GM19395 (cell line): ENCODE measurements at regions not wholly inside any gene's neighbourhood (a gene's known extent, or its start where the extent isn't known, plus 50 kb on each side); places are given as distances from the start of the nearest gene placed in this dataset.
"Not testable (repeated sequence)": the region's sequence is repeated elsewhere in the genome, so short reads cannot be mapped to it uniquely, and the experiment has no call there.

ENCODE experiments used
- ATAC-seq: cut with Tn5 transposase; IDR thresholded peaks from one replicate; pipeline ENCODE4 v1.9.1; 2021; ENCODE audit warnings: mild to moderate bottlenecking, moderate library complexity; ENCODE audit not compliant: unreplicated experiment

DNA sequence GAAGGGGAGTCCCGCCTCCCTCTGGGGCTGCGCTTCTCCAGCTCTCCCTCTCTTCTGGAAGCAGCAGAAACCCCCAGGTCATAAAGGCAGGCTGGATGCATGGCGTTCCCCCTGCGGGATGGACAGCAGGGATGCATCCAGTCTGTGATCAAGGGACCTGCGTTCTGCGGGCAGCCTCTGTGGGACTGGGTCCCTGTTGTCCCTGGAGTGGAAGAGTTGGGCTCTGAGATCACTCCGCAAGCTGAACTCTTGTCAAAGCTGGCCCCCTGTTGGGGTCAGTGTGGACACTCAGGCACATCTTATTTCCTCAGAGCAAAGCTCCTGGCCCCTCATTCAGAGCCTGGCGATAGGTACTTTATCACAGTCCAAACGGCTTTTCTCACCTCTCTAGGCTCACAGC is 341.2 kb downstream of the PTPRU start:
- ATAC-seq = no peak

DNA sequence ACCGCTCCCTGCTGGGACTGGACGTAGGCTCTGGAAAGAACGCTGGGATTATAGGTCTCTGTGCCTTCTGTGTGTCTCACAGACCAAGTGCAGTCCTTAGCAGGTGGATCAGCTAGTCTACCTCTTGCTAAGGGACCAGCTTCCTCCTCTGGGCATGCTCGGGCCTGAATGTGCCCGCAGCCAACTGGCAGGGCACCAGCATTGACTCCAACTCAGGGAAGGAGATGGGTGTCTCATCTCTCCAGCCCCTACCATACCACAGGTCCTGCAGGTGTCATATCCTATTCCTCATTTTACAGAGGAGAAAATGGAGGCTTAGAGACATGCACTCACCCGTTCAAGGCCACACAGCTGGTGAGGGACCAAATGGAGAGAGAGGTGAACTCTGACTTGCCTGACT is 340.2 kb downstream of the PTPRU start:
- ATAC-seq = no peak

DNA sequence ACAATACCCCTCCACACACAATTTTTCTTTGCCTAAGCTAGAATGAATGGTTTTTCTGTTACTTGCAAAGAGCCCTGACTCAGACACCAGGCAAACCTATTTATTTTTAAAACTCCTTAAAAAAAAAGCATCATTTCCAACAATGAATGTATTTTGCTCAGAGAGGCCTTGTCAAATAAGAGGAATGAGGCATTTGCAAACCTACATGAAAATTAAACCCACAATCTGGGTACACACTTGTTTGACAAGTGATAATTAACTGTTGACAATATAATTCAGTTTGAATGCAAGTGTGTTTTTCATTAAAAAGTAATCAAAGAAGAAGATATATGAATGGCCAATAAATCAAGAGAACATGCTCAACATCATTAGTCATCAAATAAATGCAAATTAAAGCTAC is 339.5 kb downstream of the PTPRU start:
- no peak for ATAC-seq

DNA sequence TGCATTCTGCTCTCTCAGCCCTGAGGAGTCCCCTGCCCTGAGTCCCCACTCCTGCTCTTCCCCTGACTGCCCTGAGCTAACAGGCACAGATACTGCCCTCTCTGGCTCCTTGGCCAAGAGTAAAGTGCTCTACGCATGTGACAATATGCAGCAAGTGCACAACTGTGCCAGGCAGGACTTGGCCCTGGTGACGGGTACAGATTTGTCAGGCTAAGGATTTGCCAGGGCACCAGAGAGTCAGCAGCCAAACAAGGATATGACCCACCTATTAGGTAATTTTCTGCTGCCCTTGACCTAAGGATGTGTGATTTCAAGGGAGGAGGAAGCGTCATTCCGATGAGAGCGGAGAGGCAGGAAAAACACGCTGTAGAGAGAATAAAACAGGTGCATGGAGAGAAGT is 339.0 kb downstream of the PTPRU start:
- ATAC-seq = no peak

DNA sequence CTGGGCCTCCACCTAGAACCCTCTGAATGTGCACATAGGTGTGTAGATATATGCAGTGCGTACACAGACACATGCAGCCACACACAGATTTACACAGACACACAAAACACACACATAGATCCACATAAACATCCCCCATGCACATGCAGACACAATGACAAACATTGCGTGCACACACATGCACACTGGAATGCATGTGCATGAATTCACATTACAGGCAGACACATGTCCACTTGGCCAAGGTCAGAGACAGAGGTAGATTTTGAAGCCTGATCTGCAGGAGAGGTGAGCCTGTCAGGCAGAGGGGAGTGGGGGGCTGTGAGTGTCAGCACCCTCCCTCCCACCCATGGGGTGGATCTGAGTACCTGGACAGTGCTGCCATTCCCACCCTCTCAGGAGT is 338.5 kb downstream of the PTPRU start:
- no peak for ATAC-seq

DNA sequence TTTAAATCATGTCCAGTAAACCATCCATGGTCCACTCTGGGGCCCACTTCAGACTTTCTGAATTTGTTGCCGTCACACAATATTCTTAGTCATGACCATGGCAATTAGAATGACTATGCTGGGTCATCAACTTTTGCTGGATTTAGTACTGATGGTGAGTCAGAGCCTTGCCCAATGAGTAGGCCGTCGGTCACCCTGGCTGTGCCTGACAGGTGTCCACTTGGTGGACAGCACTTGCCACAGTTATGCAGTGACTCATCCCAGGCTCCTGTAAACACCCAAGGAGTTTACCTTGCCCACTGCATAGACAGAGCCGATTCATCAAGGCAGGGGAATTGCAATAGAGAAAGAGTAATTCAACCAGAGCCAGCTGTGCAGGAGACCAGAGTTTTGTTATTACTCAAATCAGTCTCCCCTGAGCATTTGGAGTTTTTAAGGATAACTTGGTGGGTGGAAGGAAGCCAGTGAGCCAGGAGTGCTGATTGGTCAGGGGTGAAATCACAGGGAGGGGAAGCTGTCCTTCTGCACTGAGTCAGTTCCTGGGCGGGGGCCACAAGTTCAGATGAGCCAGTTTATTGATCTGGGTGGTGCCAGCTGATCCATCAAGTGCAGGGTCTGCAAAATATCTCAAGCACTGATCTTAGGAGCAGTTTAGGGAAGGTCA is 333.8 kb downstream of the PTPRU start:
- ATAC-seq = no peak

DNA sequence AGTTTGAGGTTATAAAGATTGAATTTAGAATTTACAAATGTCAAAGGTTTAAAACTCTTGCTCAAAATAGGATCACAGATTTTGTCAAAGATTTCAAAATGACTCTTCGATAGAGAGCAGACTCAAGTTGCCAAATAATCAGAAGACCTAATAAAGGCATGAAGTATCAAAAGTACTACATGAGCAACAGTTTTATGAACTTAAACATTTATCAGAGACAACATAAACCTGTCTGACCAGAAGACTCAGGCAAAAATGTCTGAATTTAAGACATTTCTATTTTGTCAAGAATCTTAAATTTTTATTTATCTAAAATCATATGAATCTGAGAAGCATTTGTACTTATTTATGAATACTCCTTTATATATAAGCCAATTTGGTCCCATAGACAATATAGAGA is 330.9 kb downstream of the PTPRU start:
- ATAC-seq = no peak

DNA sequence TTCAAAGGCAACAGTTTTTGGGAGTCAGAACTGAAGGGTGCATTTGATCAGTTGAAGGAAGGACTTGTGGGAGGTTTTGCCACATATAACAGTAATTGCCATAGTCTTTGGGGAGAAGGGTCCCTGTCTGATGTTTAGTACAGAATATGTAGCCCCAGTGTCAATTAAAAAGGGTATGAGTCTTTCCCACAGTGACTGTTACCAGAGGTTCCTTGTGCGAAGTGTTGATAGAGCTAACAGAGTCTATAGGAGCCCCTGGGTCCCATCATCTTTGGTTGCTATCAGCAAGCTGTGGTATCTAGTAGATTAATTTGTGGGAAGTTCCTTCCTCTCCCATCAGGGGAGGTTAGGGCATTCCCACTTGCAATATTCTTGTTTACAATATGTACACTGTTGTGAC is 329.2 kb downstream of the PTPRU start:
- ATAC-seq = no peak

DNA sequence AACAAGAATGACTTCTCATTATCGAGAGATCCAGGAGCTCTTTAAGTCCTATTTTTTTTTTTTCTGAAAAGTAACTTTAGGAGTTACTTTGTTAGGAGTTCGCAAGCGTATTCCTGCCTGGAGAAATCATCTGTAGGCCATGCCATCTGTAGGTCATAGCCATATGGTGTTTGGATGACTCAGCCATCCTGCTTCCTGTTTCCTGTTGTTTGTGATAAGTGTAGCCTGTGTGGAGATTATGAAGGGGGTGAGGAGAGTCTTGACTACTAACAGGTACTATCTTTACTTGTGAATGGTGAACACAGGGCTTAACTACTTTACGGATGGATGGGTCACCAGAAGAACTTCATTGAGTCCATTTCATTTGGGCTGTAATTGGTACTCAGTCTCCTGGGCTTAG is 327.2 kb downstream of the PTPRU start:
- no peak for ATAC-seq

DNA sequence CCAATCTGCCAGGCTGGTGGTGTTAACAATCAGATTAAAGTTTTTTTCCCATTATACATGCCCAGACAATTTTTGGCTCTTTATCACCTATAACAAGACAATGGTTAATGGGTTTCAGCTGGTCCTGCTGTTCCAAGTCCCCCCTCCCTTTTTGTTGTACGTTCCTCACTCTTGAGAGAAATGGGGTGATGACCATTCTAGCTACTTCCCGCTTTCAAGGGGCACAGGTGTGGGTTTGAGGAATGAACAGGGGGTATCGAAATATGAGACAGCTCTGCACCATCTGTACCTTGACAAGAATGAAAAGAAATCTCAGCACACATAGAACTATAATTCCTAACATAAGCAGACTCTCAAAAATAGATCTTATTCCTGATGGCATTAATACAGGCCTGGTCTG is 326.8 kb downstream of the PTPRU start:
- no peak for ATAC-seq

DNA sequence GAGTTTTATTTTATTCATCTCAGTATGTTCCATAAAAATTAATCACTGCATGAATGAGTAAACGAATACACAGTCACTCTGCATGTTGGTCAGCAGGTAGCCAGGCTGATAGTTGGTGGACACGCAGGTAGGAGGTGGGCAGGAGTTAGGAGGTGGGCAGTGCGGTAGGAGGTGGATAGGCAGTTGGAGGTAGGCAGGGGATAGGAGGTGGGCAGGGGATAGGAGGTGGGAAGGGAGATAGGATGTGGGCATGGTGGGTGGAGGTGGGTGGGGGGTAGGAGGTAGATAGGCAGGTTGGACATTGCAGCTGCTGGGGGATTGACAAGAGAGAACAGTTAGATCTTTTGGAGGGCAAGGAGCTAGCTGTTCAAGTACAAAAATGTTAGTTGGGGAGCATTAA is 322.7 kb downstream of the PTPRU start:
- ATAC-seq = no peak

DNA sequence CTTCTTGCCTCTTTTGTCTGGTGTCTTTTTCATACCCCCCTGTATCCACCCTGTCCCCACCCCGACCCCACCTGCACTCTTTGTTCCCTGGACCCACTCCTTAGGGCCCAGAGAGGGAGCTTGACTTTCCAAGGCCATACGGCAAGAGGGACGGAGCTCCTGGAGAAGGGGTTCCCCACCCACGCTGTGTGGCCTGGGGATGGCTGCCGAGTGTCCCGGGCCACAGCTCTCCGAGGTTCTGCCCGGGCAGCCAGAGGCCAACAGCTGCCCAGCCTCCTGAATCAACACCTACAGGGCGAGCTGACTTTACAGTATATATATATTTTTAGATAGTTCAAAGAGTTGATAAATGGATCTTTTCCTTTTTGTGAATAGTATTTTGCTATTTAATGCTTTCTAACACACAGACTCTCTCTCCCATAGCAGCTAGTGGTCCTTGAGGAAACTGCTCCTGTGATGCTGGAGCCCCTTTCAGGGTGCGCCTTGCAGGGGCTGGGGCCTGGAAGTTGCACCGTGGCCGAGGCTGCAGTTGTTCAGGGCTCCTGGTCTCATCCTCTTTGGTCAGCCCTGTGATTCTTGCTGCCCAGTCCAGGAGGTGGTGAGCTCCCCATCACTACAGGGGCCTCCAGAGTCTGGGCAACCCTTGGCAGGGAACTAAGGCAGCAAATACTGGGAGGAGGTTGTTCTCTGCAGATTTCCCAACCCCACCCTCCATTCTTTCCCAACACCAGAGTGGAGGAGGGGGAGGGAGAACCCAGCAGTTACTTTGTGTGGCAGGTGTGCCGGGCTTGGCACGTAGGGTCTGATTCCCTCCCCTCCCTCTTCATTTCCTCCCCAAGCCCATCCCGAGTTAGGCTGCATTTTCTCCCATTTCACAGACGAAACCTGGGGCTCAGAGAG is 321.6 kb downstream of the PTPRU start:
- no peak for ATAC-seq

DNA sequence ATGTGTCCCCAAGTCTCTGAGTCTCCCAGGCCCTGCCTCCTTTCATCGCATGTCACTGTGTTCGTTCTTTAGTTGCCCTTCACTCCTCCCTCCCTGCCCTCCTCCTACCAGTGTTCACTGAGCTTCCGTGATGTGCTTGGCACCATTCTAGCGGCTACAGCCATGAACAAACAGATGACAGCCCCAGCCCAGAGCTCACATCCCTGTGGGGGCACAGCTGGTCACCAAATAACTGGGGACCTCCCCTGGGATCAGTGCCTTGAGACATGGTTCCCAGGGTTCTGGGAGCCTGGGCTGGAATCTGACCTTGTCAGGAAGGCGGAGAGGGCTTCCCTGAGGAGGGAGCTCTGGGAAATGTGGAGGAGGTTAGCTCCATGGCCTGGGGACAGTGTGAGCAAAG is 320.7 kb downstream of the PTPRU start:
- ATAC-seq = no peak

DNA sequence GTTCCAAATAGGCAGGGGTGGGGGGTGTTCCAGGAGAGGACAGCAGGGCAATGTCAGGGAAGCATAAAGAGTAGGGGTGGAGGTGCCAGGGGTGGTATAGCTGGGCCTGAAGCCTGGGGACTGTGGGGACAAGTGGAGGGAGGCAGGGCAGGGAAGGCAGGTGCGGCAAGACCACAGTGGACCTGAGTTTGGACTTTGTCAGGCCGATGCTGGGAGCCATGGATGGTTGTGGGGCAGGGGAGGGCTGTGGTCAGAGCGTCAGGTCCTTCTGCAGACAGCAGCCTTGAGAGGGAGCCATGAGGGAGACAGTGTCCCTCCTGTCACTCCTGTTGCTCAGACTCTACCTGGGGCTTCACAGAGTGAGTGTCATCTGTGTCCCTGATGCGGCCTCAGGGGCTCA is 320.3 kb downstream of the PTPRU start:
- no peak for ATAC-seq

DNA sequence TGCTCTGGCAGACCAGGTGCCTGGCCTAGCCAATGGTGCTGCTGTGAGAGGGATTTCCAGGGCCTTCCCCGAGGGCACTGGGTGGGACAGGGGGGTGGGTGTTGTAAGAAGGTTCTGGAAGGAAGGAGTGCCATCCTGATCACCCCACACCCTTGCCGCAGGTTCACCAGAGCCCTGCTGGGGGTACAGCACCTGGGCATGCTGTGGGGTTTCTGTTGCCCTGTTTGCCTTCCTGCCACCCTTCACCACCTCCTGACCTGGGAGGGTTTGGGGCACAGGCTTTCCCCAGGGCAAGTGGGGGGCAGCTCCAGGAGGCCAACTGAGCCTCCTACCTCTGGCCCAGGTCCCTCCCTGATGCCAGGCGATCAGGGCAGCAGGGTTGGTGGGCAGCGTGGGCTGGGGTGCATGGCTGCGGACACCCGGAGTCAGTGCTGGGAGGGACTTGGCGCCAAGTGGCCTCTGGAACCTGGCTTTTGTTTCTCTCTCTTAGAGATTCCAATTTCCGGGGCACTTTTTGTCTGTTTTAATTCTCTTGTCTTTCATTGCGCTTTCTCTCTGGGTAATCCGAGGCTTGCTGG is 318.8 kb downstream of the PTPRU start:
- no peak for ATAC-seq

DNA sequence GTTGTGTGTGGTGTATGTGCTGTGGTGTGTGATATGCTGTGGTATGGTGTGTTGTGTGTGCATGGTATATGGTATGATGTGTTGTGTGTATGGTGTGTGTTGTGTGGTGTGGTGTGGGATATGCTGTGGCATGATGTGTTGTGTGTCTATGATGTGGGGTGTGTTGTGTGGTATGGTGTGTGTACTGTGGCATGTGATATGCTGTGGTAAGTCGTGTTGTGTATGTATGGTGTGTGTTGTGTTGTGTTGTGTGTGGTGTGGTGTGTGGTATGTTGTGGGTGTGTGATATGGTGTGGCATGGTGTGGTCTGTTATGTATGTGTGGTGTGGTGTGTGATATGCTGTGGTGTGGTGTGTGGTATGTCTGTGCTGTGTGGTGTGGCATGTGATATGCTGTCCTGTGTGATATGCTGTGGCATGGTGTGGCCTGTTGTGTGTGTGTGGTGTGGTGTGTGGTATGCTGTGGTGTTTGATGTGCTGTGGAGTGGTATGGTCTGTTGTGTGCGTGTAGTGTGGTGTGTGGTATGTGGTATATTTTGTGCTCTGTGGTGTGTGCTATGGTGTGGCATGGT is 318.0 kb downstream of the PTPRU start:
- ATAC-seq = no peak

DNA sequence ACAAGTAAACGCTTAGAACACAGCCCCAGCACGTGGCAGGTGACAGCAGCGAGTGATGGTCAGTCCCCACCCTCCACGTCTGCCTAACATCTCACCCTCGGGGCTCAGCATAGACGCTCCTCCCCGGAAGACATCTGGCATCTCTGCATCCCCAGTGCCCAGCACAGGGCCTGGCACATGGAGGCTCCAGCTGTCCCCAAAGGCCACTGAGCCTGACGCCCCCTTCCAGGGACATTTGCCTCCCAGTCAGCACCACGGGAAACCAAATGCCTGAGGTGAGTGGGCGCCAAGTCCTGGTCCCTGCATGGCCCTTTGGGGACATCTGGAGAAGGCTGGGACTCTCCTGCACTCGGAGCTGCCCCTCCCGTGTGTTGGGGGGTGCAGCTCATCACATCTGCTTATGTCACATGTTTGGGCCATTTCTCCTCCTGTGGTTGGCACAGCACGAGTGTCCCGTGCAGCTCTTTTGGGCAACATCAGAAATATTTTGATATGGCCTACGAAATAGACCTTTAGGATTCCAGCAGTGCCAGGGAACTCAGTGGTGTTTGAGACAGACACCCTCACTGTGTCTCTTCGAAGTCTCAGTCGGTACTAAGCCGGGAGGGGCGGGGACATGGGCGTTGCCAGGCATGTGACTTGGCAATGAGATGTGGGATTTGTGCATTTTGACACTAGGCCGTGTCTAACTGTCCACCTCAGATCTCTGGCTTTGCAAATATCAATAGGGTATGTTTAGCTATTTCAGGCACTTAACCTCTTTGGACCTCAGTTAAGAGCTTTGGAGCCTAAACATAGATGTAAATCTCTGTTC is 315.0 kb downstream of the PTPRU start:
- no peak for ATAC-seq

DNA sequence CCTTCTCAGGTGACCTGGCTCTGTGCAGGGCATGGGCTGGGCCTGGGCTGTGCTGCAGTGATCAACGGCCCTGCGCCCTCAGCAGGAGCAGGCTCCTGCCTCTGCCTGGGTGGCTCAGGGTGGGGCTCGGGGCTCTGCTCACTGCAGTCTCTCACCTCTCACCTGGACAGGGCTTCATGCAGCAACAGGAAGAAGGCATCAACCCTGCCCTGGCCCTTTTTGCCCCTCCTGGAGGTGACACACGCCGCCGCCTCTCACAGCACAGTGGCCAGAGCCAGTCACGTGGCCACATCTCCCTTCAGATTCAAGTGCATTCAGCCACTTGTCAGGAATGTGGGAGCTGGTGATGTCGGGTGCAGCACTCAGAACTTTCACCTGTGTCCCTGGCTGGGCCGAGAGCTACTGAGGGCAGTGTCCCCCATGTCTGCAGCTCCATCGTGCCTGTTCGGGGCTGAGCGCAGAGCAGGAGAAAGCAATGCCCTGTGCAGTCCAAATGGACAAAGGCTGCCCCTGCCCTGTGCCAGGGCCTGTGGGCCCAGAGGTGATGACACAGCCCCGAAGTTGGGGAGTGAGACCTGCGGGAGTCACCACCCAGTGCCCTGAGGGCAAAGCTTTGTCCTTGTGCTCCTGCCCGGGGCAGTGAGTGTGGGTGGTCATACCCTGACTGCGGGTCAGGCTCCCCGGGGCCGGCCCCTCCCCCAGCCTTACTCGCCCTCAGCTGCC is 314.0 kb downstream of the PTPRU start:
- ATAC-seq = no peak

DNA sequence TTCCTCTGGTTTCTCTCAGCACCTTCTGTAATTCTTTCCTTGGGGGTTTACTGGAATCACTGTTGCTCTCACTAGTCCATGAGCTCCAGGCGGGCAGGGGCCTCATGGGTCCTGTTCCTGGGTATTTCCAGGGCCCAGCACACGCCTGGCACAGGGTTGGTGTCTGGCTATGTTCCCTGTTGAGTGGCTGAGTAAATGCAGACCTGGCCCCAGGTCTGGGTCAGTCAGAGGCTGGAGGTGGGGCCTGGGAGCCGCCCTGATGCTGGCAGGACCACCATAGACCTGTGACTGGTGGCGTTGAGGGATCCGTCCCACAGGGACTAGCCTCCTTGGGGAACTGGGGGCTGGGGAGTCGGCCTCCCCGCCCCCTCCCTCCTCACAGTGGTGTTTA is 313.4 kb downstream of the PTPRU start:
- ATAC-seq = not testable (repeated sequence)

DNA sequence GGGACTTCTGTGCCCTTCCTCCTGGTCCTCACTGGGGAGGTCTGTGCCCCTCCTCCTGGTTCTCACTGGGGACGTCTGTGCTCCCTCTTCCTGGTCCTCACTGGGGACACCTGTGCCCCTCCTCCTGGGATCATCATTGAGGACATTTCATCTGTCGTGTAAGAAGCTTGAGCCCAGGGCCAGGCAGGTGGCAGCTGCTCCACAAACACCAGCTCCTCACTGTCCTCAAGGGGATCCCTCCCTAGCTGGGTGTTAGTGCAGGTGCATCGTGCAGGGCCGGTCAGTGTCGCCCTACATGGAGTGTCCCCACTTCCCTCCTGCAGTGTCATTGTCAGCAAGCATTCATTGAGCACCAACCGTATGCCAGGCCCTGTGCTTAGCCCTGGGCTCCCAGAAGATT is 312.7 kb downstream of the PTPRU start:
- no peak for ATAC-seq
